H54 (cell line): ENCODE measurements at regions not wholly inside any gene's neighbourhood (a gene's known extent, or its start where the extent isn't known, plus 50 kb on each side); places are given as distances from the start of the nearest gene placed in this dataset.

ENCODE experiments used
- DNase-seq: peaks from one replicate; pipeline ENCODE4 v3.0.0; 2011; ENCODE audit warnings: low spot score, mixed read lengths; ENCODE audit not compliant: insufficient read length
- FAIRE-seq: peaks from 3 replicates; lab custom pipeline; 2011; peaks lifted over from hg19 to GRCh38; lab: Jason Lieb, UNC
- POLR2A ChIP-seq: IDR thresholded peaks from 2 replicates; pipeline ENCODE4 v1.6.1; 2011; ENCODE audit warnings: low read depth, mild to moderate bottlenecking, low read length

- no peak for FAIRE-seq
- no peak for DNase-seq
- TF ChIP-seq POLR2A, result no peak
These were observed 68.0 kb upstream of the RPH3AL start for GRCh38 chr17:420479-421175.

DNA sequence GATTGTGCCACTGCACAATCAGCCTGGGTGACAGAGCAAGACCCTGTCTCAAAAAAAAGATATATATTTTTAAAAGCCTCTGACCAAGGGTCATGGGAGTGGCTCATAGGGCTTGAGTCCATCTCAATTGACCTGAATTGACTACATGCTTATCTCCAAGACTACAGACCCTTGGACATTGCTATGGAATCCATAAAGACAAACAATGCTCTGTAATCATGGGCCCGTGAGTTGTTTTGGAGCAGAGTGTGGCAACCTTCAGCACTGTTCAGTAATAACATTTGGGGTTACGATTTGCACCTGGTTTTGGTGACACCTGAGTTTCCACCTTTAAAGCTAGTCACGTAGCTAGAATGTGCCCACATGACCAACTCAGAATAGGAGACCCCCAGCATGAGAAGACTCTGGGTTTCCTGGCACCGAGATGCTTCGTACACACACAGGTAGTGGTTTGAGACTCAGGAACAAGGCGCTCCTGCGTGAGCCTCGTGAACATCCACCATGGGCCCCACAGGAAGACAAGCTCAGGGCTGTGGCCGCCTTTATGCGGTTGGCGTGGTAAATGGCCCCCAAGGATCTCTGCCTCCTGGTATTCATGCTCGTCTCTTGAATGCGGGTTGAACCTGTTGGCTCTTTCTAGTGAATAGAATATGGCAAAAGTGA is 66.6 kb upstream of the RPH3AL start:
- no peak for FAIRE-seq
- TF ChIP-seq POLR2A, result no peak
- DNase-seq, result no peak

DNA sequence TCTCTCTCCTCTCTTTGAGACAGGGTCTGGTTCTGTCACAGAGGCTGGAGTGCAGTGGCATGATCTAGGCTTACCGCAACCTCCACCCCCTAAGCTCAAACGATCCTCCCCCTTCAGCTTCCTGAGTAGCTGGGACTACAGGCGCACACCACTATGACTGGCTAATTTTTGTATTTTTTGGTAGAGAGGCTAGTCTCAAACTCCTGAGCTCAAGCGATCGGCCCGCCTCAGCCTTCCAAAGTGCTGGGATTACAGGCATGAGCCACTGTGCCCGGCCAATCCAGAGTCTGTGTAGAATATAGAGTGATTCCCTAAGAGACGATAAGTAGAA is 65.8 kb upstream of the RPH3AL start:
- FAIRE-seq (no peak), DNase-seq (no peak)
- no peak for TF ChIP-seq POLR2A

DNA sequence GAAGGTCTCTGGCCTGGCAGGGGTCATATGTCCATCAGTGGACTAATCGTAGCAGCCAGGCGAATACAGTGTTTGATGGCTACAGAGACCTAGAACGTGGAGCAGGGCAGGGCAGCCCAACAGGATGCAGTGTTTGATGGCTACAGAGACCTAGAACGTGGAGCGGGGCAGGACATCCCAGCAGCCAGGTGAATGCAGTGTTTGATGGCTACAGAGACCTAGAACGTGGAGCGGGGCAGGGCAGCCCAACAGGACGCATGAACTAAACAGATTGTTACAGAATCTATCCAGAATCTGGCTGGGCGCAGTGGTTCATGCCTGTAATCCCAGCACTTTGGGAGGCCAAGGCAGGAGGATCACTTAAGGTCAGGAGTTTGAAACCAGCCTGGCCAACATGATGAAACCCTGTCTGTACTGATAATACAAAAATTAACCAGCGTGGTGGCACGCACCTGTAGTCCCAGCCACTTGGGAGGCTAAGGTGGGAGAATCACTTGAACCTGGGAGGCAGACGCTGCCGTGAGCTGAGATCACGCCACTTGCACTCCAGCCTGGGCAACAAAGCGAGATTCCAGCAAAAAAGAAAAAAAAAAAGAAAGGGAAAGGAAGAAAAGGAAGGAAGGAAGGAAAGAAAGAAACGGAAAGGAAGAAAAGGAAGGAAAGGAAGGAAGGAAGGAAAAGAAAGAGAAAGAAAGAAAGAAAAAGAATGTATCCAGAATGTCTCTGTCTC is 65.2 kb upstream of the RPH3AL start:
- FAIRE-seq (no peak), DNase-seq (no peak)
- TF ChIP-seq POLR2A, result no peak

DNA sequence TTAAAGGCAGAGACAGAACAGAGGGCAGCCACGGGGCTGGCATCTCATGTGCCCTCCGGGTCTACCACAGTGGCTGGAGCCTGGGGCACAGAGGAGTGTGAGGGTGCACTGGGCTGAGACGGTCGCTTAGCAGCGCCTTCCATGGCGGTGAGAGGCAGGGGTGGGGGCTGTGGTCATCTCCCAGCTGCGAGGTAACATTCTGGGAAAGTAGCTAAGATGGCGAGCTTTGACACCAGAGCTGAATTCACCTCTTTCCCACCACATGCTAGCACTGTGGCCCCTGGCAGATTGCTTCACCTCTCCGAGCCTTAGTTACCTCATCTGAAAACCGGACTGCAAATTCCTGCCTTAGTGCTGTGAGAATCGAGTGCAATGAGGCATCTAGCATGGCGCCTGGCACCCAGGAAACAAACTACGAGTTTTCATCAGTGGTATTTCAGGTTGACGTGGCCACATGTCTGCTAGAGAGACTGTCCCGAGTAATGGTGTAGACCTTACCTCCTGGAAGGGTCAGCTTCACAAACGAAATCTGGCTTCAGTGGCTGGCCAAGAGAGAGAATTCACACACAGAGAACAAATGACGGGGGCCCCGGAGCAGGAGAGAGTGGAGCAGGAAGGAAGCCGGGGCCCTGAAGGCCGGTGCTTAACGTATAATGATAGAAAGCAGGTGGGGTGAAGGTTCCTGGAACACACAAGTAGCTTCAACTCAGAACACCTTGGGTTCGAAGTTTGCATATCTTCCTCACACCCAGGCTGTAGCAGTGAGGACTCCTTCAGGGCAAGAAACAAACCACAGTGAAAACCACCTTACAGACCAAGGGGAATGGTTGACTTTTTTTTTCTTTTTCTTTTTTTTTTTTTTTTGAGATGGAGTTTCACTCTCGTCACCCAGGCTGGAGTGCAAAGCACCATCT is 63.9 kb upstream of the RPH3AL start:
- DNase-seq (no peak), FAIRE-seq (no peak)

GRCh38 chr17:413706-414380 is 61.2 kb upstream of the RPH3AL start:
- FAIRE-seq (no peak), DNase-seq (no peak)
- no peak for TF ChIP-seq POLR2A

More for the DNA sequence above, 63.9 kb upstream of the RPH3AL start:
- no peak for TF ChIP-seq POLR2A

DNA sequence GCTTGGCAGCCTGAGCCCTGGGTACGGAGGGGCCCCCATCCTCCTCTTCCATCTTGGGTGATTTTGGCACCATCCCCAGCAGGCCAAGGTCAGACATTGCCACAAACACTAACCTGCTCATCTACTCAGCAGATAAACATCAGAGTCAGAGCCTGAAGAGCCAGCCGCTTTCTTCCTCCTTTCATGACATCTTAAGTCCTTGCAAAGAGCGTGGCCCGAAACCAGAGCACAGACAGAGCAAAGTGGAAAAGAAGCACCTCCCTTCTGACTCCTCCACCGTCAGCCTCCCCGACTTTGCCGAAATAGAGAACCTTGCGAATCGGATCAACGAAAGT is 60.4 kb upstream of the RPH3AL start:
- FAIRE-seq (no peak), DNase-seq (no peak)
- TF ChIP-seq POLR2A, result no peak

- DNase-seq, result peak; percentile 41
- no peak for FAIRE-seq
- no peak for TF ChIP-seq POLR2A
These were observed 59.8 kb upstream of the RPH3AL start for GRCh38 chr17:412211-413015.

DNA sequence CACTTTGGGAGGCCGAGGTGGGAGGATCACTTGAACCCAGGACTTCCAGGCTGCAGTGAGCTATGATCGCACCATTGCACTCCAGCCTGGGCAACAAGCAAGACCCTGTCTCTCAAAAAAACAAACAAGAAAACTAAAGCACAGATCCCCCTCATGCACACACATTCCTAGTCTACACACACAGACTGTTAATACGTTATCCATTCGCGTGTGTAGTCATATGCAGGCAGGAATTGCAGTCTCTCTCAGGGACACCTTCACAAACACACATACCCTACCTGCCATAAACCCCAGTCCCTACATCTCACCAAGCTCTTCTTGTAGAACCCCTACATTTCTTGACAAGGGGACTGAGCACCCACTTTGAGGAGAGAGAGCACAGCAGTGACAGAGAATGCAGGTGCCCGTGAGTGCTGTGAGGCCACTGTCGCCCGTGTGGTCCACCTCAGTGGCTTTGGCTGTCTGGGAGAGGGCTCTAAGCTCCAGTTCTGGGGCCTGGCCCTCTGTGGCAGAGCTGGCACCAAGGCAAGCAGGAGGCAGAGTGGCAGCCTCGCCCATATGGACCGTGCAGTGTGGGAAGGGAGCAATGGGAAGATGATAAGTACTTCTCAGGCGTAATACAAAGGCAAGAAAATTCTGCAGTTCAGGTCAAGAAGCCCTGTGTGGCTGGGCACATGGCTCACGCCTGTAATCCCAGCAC is 59.0 kb upstream of the RPH3AL start:
- DNase-seq, result no peak
- no peak for TF ChIP-seq POLR2A
- FAIRE-seq, result no peak

DNA sequence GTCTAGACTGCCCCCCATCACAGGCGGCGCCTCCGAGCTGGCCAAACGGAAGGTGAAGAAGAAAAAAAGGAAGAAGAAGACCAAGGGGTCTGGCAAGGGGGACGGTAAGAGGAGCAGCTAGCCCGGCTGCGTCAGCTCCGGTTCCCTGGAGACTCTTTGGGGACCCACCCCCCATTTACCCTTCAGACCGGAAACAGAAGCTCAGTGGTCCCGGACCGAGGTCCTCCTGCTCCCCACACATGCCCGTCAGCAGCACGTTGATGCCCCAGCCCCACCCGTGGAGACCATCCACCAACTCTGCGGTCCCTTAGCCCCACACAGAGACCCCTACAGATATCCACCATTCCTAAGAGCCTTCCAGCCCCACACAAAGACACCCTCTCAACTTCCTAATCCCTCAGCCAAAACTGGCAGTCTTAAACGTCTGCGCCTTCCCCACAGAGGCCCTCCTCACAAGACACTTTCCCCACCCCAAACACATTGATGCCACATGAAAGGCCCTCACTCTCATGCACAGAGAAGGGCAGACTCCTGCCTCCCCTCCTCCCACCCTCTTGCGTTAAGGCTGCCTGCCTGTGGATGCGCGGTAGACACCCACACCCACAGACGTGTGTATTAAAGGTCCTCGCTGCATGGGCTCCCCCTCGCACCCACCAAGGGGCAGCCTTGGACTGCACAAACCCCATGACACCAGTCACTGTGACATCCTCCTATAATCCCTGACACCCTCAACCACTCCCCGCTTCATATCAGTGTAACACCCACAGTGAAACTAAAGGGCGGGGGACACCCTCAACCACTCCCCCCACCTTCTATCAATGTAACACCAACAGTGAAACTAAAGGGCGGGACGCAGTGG is 58.2 kb upstream of the RPH3AL start:
- FAIRE-seq, result no peak
- no peak for TF ChIP-seq POLR2A
- DNase-seq, result no peak
